Hepatic stellate cell (primary cell): ENCODE measurements at regions not wholly inside any gene's neighbourhood (a gene's known extent, or its start where the extent isn't known, plus 50 kb on each side); places are given as distances from the start of the nearest gene placed in this dataset.
"Not testable (repeated sequence)": the region's sequence is repeated elsewhere in the genome, so short reads cannot be mapped to it uniquely, and the experiment has no call there.

Experiments
- DNase-seq: peaks from one replicate; pipeline ENCODE4 v3.0.0; 2011; ENCODE audit warnings: low spot score

GRCh38 chr7:52584041-52584440 lies 451.4 kb upstream of the POM121L12 start:
- DNase-seq = no peak

GRCh38 chr7:52573141-52573540 lies 462.3 kb upstream of the POM121L12 start:
- not testable (repeated sequence) for DNase-seq

GRCh38 chr7:52571026-52571425 lies 464.4 kb upstream of the POM121L12 start:
- no peak for DNase-seq

- no peak for DNase-seq
Observed at GRCh38 chr7:52569151-52569550, 466.3 kb upstream of the POM121L12 start.

- no peak for DNase-seq
Observed at GRCh38 chr7:52565974-52566373, 469.5 kb upstream of the POM121L12 start.

- no peak for DNase-seq
Observed at GRCh38 chr7:52555805-52556204, 479.6 kb upstream of the POM121L12 start.

- DNase-seq = no peak
Observed at GRCh38 chr7:52547308-52547910, 488.0 kb upstream of the POM121L12 start.

GRCh38 chr7:52541198-52541765 lies 494.2 kb upstream of the POM121L12 start:
- not testable (repeated sequence) for DNase-seq

GRCh38 chr7:52540041-52540440 lies 495.4 kb upstream of the POM121L12 start:
- DNase-seq = no peak

- DNase-seq = no peak
Observed at GRCh38 chr7:52539414-52539813, 496.0 kb upstream of the POM121L12 start.

GRCh38 chr7:52537051-52537450 lies 498.4 kb upstream of the POM121L12 start:
- DNase-seq = no peak

GRCh38 chr7:52525772-52526341 lies 509.6 kb upstream of the POM121L12 start:
- no peak for DNase-seq

- DNase-seq = no peak
Observed at GRCh38 chr7:52518869-52519268, 516.6 kb upstream of the POM121L12 start.

GRCh38 chr7:52512656-52513055 lies 522.8 kb upstream of the POM121L12 start:
- no peak for DNase-seq

- no peak for DNase-seq
Observed at GRCh38 chr7:52507546-52508255, 527.7 kb upstream of the POM121L12 start.

- DNase-seq = no peak
Observed at GRCh38 chr7:52506325-52506724, 529.1 kb upstream of the POM121L12 start.

GRCh38 chr7:52504561-52504960 lies 530.9 kb upstream of the POM121L12 start:
- DNase-seq = no peak

- DNase-seq = no peak
Observed at GRCh38 chr7:52502281-52502680, 533.2 kb upstream of the POM121L12 start.

- DNase-seq = no peak
Observed at GRCh38 chr7:52501696-52502095, 533.7 kb upstream of the POM121L12 start.

- DNase-seq = no peak
Observed at GRCh38 chr7:52500841-52501240, 534.6 kb upstream of the POM121L12 start.

GRCh38 chr7:52498366-52498765 lies 537.1 kb upstream of the POM121L12 start:
- no peak for DNase-seq

GRCh38 chr7:52486267-52486666 lies 549.2 kb upstream of the POM121L12 start:
- no peak for DNase-seq

- no peak for DNase-seq
Observed at GRCh38 chr7:52482076-52482475, 553.4 kb upstream of the POM121L12 start.
